ENCODE measurements at regions not wholly inside any gene's neighbourhood (a gene's known extent, or its start where the extent isn't known, plus 50 kb on each side); places are given as distances from the start of the nearest gene placed in this dataset.

DNA sequence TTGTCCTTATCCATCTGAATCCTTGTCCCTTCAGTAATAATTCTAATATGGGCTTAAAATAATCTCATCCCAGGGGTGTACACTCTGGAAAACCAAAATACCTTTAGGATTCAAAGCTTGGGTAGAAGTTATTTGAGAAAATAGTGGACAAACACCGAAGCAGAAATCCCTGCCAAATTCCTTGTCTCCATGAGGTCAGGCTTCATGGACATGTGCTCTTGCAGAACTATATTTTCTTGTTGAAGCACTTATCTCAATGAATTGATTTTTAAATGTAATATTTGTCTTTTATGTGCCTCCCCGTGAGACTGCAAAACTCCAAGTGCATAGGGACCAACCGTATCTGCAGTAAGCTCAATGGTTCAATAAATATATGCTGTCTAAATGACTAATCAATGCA is 1153.3 kb upstream of the AUTS2 start:
- Histone ChIP-seq H2BK15ac (ENCODE audit: low read length) (no peak overlapping the region), H4K20me1 (replicated peaks in 1 of 2; ENCODE audit: control insufficient read depth in 1 of 2, insufficient read depth in 2 of 2, low read length in 2 of 2) (no peaks in the 10 kb centered on the region), H3K9me3 (ENCODE audit: insufficient read depth in 2 of 2, low read depth in 1 of 2, low read length in 1 of 2) (no peaks in the 10 kb centered on the region), H3K4ac (replicated peaks; ENCODE audit: insufficient read length, low read depth, low read length) (no peak overlapping the region), H3K4me3 (ENCODE audit: extremely low read depth in 1 of 4, insufficient read depth in 2 of 4, low read depth in 3 of 4, low read length in 4 of 4) (no peak overlapping the region), H2AK5ac (ENCODE audit: low read depth, low read length) (no peak overlapping the region), H2BK12ac (ENCODE audit: low read depth, low read length) (no peak overlapping the region), H3K4me2 (ENCODE audit: insufficient read depth in 1 of 2, low read depth in 2 of 2, low read length in 2 of 2) (no peak overlapping the region), H2BK20ac (ENCODE audit: low read length) (no peak overlapping the region), H3K36me3 (ENCODE audit: control insufficient read depth in 2 of 4, insufficient read depth in 4 of 4, low read length in 3 of 4) (no peaks in the 10 kb centered on the region), H2AFZ (ENCODE audit: low read length) (no peak overlapping the region), H3K14ac (ENCODE audit: insufficient read length) (no peak overlapping the region), H3K23ac (ENCODE audit: insufficient read length) (no peak overlapping the region), H3K18ac (ENCODE audit: extremely low read depth, low read length) (no peak overlapping the region), H4K5ac (ENCODE audit: insufficient read length, low read depth, low read length) (no peak overlapping the region), H3K4me1 (replicated peaks in 1 of 4; ENCODE audit: control insufficient read depth in 3 of 4, insufficient read depth in 4 of 4, low read length in 3 of 4) (no peaks in the 10 kb centered on the region), H4K91ac (replicated peaks; ENCODE audit: insufficient read length, low read length) (no peak overlapping the region), H3K79me1 (ENCODE audit: low read depth, low read length) (no peaks in the 10 kb centered on the region), H3K27me3 (replicated peaks in 1 of 4; ENCODE audit: control insufficient read depth in 3 of 4, extremely low read depth in 1 of 4, insufficient read depth in 3 of 4, low read length in 3 of 4) (no peaks in the 10 kb centered on the region), H2BK5ac (ENCODE audit: low read depth, low read length) (no peak overlapping the region), H4K8ac (ENCODE audit: extremely low read depth, insufficient read depth, low read length) (no peak overlapping the region), H3K23me2 (ENCODE audit: low read depth, low read length) (no peaks in the 10 kb centered on the region; the same call in 1 of the 2 replicates), H2BK120ac (replicated peaks; ENCODE audit: low read depth, low read length) (no peak overlapping the region), H3K56ac (replicated peaks; ENCODE audit: insufficient read length, low read depth, low read length) (no peak overlapping the region), H3K9ac (replicated peaks in 1 of 4; ENCODE audit: extremely low read depth in 1 of 4, low read depth in 3 of 4, low read length in 3 of 4) (no peak overlapping the region), H3K79me2 (ENCODE audit: control insufficient read depth in 1 of 2, insufficient read depth in 2 of 2, low read length in 2 of 2) (no peaks in the 10 kb centered on the region), H3K27ac (ENCODE audit: low read depth, low read length) (no peak overlapping the region)
- WGBS, 2 experiments (ENCODE audit: extremely low coverage in 1 of 2, insufficient coverage in 1 of 2, insufficient read length in 1 of 2, insufficient replicate concordance in 2 of 2, low coverage in 1 of 2, low lambda C conversion rate in 2 of 2, missing lambda C conversion rate in 1 of 2): 97% methylated on average over 3 of the region's 3 CpGs; no CpG with 5 or more reads in 1 of the 2 experiments
- DNase-seq (ENCODE audit: low read depth in 1 of 2, low spot score in 2 of 2) (no peak), FAIRE-seq (no peak)
- POLR2A ChIA-PET (ENCODE audit: partially characterized antibody): no interaction called here
- TF ChIP-seq ASH2L (IDR thresholded peaks at IDR 0.05; ENCODE audit: low read length): no peak
- no peak for TF ChIP-seq BACH1 (IDR thresholded peaks at IDR 0.05; ENCODE audit: low read length)
- CTCF ChIA-PET (ENCODE audit: partially characterized antibody): interaction anchor here (0.5 kb wide), 1 partner anchor 134 kb away, joined by 3 read pairs; no protein-coding TSS in a partner anchor

Measured in H1 (cell line).